ENCODE measurements at regions not wholly inside any gene's neighbourhood (a gene's known extent, or its start where the extent isn't known, plus 50 kb on each side); places are given as distances from the start of the nearest gene placed in this dataset.

- no peak for DNase-seq
Observed at GRCh38 chr1:218679988-218680748, 335.0 kb downstream of the TGFB2 start.

GRCh38 chr1:218683242-218683641 lies 338.1 kb downstream of the TGFB2 start:
- DNase-seq: no peak

- DNase-seq: no peak
Observed at GRCh38 chr1:218686258-218686657, 341.1 kb downstream of the TGFB2 start.

DNA sequence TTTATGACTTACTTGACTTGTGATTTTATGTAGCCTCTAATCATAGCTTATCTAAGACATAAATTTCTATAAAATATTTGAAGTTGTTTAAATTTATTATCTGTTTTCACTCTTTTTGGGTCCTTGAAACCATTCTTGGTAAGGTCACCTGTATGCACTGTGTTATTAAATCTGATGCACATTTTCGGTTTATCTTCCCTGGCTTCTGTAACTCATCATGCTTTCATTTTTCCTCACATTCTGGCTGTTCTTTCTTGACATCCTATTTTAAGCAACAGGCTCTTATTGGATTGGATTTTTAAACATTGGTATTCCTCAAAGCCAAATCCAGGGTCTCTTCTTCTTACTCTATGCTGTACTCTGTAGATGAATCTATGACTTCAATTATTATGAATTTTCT lies 341.6 kb downstream of the TGFB2 start:
- DNase-seq: no peak

GRCh38 chr1:218692808-218693207 lies 347.7 kb downstream of the TGFB2 start:
- no peak for DNase-seq

GRCh38 chr1:218693599-218693998 lies 348.5 kb downstream of the TGFB2 start:
- no peak for DNase-seq

- no peak for DNase-seq
Observed at GRCh38 chr1:218694085-218694484, 348.9 kb downstream of the TGFB2 start.

- no peak for DNase-seq
Observed at GRCh38 chr1:218694636-218695035, 349.5 kb downstream of the TGFB2 start.

- no peak for DNase-seq
Observed at GRCh38 chr1:218695525-218695924, 350.4 kb downstream of the TGFB2 start.

DNA sequence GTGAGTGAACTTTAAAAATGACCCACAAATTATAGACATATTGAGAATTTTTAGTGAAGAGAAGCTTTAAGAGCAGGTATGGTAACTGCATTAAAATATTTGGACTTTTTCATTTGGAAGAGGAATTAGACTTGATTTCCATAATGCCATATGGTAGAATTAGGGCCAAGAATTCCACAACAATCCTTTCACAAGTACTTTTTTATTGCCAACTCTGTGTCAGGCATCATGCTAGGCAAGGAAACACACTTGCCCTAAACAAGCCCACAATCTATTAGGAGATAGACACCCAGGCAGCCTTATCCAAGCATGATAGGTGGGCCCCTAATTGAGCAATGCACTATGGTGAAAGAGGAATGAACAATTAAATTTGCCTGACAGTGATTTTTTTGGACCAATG lies 353.0 kb downstream of the TGFB2 start:
- no peak for DNase-seq

GRCh38 chr1:218699421-218699820 lies 354.3 kb downstream of the TGFB2 start:
- no peak for DNase-seq

DNA sequence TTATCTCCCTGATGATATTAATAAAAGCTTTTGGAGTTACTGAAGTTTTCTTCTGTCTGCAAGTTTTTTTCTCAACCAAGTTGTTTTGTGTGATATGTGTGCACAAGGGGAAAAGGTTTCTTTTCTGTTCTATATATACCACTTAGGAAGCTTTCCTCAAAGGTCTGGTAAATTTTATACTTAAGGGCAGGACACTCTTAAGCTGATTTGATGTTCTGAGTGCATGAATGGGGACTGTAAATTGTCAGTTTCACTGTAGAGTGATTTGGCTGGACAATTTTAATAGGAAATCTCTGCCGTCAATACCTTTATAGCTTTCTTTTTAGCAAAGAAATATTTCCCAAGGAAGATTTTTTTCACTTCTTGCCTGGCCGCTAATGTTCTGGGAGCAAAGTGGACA lies 354.7 kb downstream of the TGFB2 start:
- no peak for DNase-seq

DNA sequence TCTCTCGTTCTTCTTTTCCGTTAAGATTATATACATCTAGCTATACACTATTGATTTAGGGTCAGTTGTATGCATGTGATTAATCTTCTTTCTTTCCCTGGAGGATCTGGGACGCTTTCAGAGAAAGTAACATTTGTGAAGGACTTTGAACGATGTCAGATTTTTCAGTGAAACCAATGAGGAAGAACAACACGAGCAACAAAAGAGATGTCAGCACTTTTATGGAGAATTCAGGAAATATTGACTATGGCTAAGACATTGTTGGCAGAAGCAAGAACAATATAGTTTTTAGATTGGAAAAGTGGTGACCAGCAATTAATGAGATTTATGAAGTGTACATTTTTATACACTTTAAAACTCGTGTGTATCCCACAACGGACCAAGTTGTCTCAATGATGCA lies 355.5 kb downstream of the TGFB2 start:
- DNase-seq: no peak

DNA sequence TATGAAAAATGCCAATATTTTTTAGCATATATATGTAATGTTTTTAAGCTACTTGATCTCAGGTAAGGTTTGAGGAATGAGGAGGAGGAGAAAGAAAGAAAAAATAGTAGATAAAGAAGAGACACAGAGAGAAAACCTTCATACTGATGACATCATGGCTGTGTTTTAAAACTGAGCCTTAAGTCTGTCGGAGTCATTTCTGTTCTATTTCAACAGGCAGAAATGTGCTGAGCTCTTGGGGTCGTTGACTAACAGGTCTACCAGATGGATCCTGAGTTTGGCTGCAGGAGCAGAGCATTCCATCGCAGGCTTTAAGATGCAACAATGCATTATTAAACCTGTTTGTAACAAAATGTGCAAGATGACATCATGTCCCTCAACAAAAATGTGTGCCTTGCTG lies 356.0 kb downstream of the TGFB2 start:
- no peak for DNase-seq

DNA sequence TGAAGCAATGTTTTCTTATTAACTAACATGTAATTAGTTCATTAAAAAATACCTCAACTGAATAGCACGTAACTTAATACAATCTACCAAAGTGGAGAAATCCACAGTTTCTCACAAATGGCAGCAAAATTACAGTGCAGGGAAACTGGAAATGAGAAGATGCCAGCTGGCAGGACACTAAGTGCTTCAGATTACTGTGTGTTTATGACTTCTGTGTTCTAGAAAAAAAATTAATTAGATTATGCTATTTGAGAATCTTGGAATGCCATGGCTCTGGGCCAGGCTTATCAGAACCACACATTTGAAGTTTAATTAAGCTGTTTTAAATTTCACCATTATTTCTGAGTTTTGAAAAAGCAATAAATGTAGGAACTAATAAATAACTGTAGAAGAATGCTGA lies 357.6 kb downstream of the TGFB2 start:
- DNase-seq: no peak

GRCh38 chr1:218703836-218704235 lies 358.7 kb downstream of the TGFB2 start:
- DNase-seq: no peak

GRCh38 chr1:218705391-218705790 lies 360.3 kb downstream of the TGFB2 start:
- no peak for DNase-seq

GRCh38 chr1:218705911-218706893 lies 361.1 kb downstream of the TGFB2 start:
- DNase-seq: no peak

GRCh38 chr1:218711001-218711400 lies 365.9 kb downstream of the TGFB2 start:
- DNase-seq: no peak

DNA sequence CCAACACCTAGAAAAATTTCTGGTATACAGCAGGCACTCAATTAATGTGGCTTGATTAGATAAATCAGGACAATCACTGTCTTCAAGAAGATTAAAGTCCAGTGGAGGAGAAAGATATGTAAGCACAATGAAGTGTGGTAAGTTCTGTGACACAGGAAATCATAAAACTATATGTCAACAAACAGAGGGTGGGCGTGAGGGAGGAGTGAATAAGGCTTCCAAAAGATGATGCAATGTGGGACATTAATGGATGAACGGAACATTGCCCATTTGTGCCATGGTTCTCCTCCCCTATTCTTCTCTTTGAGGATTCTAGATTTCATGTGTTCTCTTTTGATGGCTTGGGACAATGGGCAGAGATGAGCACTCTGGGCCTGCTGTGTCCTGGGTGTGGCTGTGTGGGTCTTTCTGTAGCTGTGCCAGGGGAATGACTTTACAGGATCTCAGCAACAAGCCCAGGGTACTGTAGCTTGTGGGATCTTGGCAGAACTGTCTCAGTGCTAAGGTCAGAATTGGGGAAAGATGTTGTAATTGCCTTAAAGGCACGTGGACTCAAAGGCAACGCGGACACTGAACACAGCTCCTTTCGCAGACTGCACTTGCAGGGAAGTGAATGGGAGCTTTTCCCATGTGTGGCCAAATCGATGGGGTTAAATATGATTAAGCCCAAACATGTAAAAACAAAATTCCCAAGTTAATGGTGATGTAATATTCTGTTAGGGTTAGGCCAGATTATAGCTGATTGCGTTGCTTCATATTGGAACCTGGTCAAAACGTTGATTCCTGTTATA lies 366.9 kb downstream of the TGFB2 start:
- DNase-seq: no peak

DNA sequence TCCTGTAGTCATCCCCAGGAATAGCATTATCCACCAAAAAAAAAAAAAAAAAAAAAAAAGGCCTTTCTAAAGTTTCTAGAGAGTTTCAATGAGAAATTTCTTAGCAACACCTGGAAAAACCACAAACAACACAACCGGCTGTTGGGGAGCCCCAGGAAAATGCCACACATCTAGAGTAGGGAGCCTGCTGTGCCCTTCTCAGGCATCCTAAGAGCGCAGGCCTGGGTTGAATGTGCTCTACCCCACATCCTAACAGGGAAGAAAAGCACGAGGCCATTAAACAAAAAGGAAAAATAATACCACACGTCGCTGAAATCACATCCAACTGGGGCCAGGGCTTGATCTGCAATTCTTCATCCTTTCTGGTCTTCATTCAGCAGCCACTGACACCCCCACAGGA lies 367.5 kb downstream of the TGFB2 start:
- DNase-seq: no peak

GRCh38 chr1:218715961-218716669 lies 371.0 kb downstream of the TGFB2 start:
- DNase-seq: no peak

Data from T-helper 9 cell (primary cell).